GM18519 (cell line): ENCODE measurements at regions not wholly inside any gene's neighbourhood (a gene's known extent, or its start where the extent isn't known, plus 50 kb on each side); places are given as distances from the start of the nearest gene placed in this dataset.

Experiments used
- ATAC-seq: cut with Tn5 transposase; IDR thresholded peaks from one replicate; pipeline ENCODE4 v1.9.1; 2021; ENCODE audit warnings: mild to moderate bottlenecking, moderate library complexity; ENCODE audit not compliant: unreplicated experiment, low FRiP score

GRCh38 chr21:26784974-26785373 is 60.2 kb downstream of the ADAMTS1 start:
- no peak for ATAC-seq

DNA sequence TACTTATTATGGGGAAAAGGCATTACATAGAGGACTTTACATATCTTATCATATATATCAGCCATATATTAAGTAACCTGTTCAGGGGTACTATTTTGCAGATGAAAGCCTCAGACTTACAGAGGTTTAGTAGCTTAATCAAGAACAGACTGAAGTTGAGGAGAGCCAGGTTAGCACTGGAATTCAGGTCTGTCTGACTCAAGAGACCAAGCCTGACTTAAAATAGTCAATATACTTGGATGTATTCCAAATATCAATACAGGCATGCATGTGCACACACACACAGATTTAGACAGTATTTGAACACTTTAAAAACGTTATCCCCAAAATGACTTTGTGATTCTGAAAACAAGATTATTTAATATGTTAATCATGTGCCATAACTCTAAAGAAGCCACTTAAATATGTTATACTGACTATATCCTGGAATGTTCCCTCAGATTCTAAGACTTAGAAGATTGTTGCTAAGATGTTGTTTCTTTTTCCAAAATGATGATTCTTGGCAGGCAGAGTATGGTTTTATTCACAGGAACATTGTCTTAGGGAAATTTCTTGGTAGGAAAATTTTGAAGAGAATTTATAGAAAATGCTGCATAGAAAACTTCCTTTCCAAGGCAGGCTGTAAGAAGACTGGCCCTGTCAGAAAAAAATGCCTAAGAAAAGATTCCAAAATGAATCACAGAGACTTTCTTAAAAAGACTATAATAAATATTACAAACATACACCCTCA is 61.6 kb downstream of the ADAMTS1 start:
- no peak for ATAC-seq

GRCh38 chr21:26782747-26783146 is 62.5 kb downstream of the ADAMTS1 start:
- ATAC-seq: no peak

- no peak for ATAC-seq
These were observed 62.9 kb downstream of the ADAMTS1 start for GRCh38 chr21:26782331-26782730.

DNA sequence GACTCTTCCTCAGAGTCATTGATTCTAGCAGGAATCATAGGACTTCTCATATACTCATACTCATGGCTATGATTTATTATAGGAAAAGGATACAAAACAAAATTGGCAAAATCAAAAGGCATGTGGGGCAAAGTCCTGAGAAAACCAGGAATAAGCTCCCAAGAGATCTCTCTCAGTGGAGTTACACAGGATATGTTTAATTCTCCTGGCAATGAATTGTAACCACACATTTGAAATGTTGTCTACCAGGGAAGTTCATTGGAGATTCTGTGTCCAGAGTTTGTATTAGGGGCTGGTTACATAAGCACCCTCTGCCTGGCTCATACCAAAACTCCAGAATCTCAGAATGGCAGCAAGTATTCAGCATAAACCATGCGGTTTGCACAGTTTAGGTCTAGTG is 63.9 kb downstream of the ADAMTS1 start:
- ATAC-seq: no peak

- ATAC-seq: no peak
These were observed 68.0 kb downstream of the ADAMTS1 start for GRCh38 chr21:26777166-26777565.

DNA sequence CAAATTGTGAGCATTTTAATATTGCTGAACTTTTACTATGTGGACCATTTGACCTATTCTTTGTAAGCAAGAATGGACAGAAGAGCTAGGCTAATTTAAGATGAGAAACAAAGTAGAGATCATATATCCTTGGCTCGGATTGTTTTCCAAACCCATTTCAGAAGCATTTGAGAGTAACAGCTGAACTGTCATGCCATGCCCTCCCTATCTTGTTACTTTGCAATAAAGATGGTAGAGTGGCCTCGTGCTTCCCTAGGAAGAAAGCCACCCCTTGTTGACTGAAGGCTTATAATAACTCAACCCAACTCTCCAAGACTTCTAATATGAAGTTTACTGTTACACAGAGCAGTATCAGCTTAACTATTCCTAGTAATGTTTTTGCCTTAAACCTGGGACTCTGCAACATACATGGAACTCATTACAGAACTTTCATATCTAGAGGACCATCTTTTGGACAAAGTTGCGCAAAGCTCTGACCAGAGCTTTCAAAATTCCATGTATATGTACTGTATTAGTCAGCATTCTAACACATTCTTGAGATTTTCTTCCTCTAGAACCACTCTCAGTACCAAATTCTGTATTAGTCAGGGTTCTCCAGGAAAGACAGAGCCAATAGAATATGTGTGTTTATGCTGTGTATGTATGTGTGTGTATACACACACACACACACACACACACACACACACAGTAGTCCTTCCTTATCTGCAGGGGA is 68.7 kb downstream of the ADAMTS1 start:
- no peak for ATAC-seq

DNA sequence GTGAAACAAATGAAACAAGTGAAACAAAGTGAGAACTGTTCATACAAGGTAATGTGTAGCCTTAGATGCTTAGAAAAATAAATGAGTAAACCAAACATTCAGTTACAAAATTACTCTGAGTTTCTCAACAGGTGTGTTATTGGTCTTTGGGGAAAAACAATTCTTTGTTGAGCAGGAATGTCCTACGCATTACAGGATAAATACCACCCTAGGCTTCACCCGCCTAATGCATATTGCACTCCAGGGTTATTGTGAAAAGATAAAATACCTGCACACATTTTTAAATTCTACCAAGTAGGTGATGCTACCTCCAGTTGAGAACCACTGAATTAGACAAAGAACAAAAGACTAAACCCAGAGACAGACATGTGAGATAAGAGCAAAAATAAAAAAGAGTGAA is 72.2 kb downstream of the ADAMTS1 start:
- no peak for ATAC-seq

DNA sequence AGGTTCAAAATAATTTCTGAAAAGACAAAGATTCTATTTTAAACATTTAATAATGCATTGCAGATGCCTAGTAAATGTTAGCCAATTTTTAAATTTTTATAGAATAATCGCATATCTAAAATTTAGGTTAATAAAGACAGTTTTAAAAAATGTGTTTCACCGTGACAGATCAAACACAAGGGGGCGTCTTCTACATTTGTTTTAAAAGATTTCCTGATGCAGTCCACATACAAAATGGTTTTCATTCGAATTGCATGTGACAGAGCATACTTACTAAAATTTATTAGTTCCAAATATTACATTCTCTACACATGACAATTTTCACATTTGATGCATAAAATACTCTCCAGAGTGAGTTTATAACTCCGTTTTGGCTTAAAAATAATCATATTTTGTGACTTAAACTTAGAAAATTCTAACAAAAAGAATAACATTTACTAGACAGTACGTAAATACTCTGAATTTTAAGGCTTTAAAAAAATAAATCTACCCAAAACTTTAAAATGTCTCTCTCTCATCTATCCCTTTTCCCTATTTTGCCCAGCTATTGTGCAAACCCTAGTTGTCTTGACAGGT is 75.5 kb downstream of the ADAMTS1 start:
- ATAC-seq: no peak

GRCh38 chr21:26766826-26767325 is 78.3 kb downstream of the ADAMTS1 start:
- no peak for ATAC-seq

DNA sequence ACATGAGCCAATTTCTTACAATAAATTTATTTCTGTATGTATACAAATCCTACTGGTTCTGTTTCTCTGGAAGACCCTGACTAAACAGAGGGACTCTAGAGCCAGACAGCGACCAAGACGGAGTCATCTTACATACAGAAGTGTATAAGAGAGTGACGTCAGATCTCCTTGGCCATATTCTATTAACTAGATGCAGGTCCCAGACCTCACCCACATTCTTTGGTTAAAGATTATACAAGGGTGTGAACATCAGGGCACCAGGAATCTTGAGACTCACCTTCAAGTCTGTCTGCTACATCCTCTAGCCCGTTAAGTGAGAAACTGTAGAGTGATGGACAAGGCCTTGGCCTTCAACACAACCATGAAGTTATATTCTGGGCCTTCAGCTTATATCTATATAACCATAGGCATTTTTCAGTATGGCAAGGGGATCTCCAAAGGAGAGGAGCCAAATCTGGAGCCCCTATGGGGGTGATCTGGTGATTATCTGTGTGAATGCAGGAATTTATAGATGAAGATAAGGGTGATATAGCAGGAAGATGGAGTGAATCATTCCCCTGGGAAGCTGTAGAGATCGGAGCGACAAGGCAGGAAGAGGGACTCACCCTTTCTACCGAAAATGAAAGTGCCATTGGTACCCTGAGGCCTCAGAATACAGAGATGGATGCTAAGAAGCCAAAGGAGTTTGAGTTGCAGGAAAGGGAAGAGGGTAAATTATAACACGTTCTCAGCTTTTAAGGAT is 83.9 kb downstream of the ADAMTS1 start:
- ATAC-seq: no peak

DNA sequence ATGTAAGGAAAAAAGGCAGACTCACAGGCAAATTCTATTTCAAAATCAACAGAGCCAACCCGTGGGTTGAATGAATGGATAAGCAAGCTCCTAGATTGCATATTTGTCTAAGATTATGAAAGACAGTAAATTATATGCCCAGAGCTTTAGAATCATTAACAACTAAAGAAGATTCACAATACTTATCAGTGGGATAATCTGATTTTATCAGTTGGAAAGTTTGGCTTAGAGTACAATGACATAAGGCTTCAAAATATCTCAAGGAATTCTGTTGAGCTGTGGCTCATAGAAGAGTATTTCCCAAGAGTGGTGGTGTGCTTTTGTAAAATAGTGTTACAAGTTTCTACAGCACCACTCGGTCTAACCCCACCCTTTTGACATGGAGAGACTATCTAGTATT is 85.5 kb downstream of the ADAMTS1 start:
- ATAC-seq: no peak

DNA sequence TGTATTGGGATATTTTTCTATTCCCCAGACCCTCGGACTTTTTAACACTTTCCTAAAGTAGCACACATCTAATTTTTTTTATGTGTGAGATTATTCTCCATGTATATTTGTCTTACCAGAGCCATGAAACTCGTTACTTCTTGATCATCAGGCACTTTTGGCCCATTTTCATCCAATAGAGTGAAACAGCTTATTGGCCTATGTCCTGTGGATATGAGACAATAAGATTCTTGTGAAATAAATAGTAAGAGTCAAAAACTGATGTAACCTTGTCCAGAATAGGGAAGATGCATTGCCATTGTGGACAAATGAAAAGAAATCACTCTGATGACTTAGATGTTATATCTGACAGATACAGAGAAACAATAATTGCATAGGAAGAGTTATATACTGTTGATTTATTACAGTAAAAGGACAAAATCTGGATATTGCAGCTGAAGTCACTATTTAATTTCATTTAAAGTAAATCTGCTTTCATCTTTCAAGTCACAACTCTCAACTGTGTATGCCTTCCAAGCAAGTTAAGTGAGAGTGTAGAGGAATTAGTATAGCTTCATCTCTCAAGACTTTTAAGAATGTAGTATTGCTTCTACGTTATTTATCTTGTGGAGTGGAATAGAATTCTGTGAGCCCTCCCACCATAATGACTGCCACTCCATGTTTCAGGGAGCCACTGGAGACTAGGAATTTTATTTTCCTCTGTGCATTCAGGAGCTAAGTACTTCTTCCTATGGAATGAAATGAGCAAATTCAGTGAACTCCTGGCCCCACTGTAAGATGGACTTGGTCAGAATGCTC is 86.9 kb downstream of the ADAMTS1 start:
- no peak for ATAC-seq

DNA sequence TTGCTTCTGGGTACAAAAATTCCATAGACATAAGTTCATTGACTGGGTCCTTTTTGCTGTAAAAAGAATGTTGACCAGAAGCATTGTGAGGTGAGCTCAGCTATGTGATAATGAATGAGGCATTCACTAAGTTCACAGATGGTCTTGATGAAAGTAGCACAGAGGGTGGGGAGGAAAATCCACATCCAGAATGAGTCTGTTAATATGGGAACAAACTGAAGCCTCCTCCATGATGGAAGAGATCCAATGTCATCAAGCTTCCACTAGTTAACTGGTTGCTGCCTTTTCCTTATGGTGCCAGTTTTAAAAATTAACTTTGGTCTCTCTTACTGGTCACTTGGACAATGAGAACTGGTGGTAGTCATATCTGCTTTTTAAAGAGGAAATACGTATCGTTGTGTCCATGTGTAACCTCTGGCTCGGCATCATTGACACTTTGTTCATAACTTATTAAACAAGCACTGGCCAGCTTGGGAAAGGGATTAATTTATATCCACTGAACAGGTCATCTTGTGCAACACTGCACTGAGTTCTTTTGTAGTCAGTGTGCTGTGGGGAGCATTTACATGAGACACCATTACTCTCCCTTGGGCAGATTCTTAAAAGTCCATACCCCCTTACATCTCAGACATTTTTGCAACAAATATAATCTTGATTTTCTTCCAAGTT is 88.6 kb downstream of the ADAMTS1 start:
- no peak for ATAC-seq

- ATAC-seq: no peak
These were observed 90.4 kb downstream of the ADAMTS1 start for GRCh38 chr21:26754853-26755252.

DNA sequence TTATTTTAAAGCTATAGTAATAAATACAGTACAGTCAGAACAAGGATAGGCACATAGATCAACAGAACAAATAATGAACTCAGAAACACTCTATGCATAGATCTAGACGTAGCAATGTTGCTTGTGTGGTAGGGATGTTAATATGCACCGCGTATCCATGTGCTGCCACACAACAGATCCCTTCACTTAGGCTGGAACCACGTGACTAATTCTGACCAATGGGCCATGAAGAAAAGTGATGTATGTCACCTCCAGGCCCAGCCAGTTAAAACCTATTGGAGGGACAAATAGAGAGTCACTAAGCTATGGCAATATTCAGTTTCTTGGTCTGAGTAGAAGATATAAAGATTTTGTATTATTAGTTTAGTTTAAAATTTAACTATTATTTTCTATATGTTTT is 91.4 kb downstream of the ADAMTS1 start:
- no peak for ATAC-seq

- no peak for ATAC-seq
These were observed 92.4 kb downstream of the ADAMTS1 start for GRCh38 chr21:26752849-26753248.

GRCh38 chr21:26751305-26751704 is 93.9 kb downstream of the ADAMTS1 start:
- no peak for ATAC-seq

- ATAC-seq: no peak
These were observed 97.1 kb downstream of the ADAMTS1 start for GRCh38 chr21:26748066-26748465.

DNA sequence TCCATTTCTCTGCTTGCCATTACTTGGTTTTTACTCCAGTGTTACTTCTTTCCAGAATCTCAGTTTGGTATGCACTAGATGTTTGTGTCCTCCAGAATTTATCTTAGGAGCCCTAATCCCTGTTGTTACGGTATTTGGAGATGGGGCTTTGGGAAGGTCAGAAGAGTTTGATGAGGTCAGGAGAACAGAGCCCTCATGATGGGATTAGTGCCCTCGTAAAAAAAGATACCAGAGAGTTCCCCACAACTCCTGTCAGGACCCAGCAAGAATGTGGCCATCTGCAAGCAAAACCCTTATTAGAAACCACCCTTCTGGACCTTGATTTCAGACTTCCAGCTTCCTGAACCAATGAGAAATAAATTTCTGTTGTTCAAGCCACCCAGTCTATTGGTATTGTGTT is 98.0 kb downstream of the ADAMTS1 start:
- no peak for ATAC-seq
